Smooth muscle cell (in vitro differentiated cells): ENCODE measurements at regions not wholly inside any gene's neighbourhood (a gene's known extent, or its start where the extent isn't known, plus 50 kb on each side); places are given as distances from the start of the nearest gene placed in this dataset.

Source experiments
- DNase-seq: peaks from one replicate; lab custom pipeline; 2025; ENCODE audit not compliant: unreplicated experiment; lab: John Stamatoyannopoulos, UW
- H2AFZ ChIP-seq: fragments of 200-600 bp; sonication (generic); 2 replicates; pipeline ENCODE4 v1.6.0; 2016; ENCODE audit warnings: antibody characterized with exemption, low read depth, mild to moderate bottlenecking
- H3F3A ChIP-seq: fragments of 200-600 bp; sonication (generic); 2 replicates; pipeline ENCODE4 v1.6.0; 2017; ENCODE audit warnings: antibody characterized with exemption, low read depth
- H3K27ac ChIP-seq: fragments of 200-600 bp; sonication (generic); 2 replicates; pipeline ENCODE4 v1.5.1; 2016; ENCODE audit warnings: low read depth, mild to moderate bottlenecking
- H3K27me3 ChIP-seq: fragments of 200-600 bp; sonication (generic); 2 replicates; pipeline ENCODE4 v1.6.1; 2016; ENCODE audit warnings: low read depth, mild to moderate bottlenecking
- H3K36me3 ChIP-seq: fragments of 200-600 bp; sonication (generic); 2 replicates; pipeline ENCODE4 v1.5.1; 2016; ENCODE audit warnings: low read depth
- H3K4me1 ChIP-seq: fragments of 200-600 bp; sonication (generic); 2 replicates; pipeline ENCODE4 v1.5.1; 2016; ENCODE audit warnings: low read depth
- H3K4me2 ChIP-seq: fragments of 200-600 bp; sonication (generic); 2 replicates; pipeline ENCODE4 v1.6.0; 2016; ENCODE audit warnings: mild to moderate bottlenecking
- H3K4me3 ChIP-seq: fragments of 200-600 bp; sonication (generic); 2 replicates; pipeline ENCODE4 v1.5.1; 2016; ENCODE audit warnings: mild to moderate bottlenecking
- H3K79me2 ChIP-seq: fragments of 200-600 bp; sonication (generic); 2 replicates; pipeline ENCODE4 v1.6.0; 2016; ENCODE audit warnings: low read depth, mild to moderate bottlenecking
- H3K9ac ChIP-seq: fragments of 200-600 bp; sonication (generic); 2 replicates; pipeline ENCODE4 v1.6.0; 2016; ENCODE audit warnings: low read depth
- H3K9me3 ChIP-seq: fragments of 200-600 bp; sonication (generic); replicated peaks from 2 replicates; pipeline ENCODE4 v1.5.1; 2016; ENCODE audit warnings: low read depth
- H4K20me1 ChIP-seq: fragments of 200-600 bp; sonication (generic); 2 replicates; pipeline ENCODE4 v1.6.0; 2016; ENCODE audit warnings: low read depth
- WGBS: methylation state at CpG from one replicate; pipeline ENCODE4 v1.1.7; 2016; ENCODE audit warnings: low lambda C conversion rate; 5-methylcytosine and 5-hydroxymethylcytosine counted together
- TF ChIP-seq, protein P1 (sequence below): fragments of 200-600 bp; sonication (generic); IDR thresholded peaks from 2 replicates; pipeline ENCODE4 v1.5.1; 2017; ENCODE audit warnings: borderline replicate concordance, mild to moderate bottlenecking, antibody characterized with exemption; ENCODE audit not compliant: insufficient read depth, poor library complexity, severe bottlenecking

DNA sequence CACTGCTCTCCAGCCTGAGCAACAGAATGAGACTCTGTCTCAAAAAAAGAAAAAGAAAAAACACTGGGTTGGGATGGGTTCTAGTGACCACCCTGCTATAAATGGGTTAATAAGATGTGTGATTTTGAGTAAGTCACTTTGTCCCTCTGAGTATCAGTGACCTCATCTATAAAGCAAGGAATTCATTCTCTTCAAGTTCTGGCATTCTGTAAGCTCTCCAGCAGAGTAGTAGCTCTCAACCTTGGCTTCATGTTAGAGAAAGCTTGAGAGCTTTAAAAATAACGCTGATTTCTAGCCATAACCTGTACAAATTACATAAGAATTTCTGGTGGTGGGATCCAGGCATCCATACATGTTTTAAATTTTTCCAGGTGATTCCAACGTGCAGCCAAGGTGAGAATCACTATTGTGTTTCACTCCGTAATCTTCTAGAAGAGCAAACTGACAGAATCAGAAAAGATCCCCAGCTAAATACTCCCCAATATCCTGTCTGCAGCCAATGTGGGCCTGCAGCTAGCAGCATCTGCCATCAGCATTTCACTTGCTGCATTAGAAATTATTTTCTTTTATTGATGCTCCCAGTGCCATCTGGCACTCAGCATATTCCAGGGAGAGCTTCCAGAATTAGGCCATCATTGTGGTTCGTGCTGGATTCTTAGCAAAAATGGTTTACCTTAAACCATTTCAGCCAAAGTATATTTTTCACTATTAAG, 109.4 kb downstream of the FEM1C start:
- DNase-seq = no peak
- peaks cover 3% of the 10 kb centered on the region for H3K9me3 ChIP-seq
- H2AFZ ChIP-seq = no peak overlapping the region
- H3K4me3 ChIP-seq = no peak overlapping the region
- H3K9ac ChIP-seq = no peak overlapping the region
- H3F3A ChIP-seq = no peaks in the 10 kb centered on the region
- H3K27ac ChIP-seq = peak overlapping the region; percentile 83
- TF ChIP-seq, protein P1, sequence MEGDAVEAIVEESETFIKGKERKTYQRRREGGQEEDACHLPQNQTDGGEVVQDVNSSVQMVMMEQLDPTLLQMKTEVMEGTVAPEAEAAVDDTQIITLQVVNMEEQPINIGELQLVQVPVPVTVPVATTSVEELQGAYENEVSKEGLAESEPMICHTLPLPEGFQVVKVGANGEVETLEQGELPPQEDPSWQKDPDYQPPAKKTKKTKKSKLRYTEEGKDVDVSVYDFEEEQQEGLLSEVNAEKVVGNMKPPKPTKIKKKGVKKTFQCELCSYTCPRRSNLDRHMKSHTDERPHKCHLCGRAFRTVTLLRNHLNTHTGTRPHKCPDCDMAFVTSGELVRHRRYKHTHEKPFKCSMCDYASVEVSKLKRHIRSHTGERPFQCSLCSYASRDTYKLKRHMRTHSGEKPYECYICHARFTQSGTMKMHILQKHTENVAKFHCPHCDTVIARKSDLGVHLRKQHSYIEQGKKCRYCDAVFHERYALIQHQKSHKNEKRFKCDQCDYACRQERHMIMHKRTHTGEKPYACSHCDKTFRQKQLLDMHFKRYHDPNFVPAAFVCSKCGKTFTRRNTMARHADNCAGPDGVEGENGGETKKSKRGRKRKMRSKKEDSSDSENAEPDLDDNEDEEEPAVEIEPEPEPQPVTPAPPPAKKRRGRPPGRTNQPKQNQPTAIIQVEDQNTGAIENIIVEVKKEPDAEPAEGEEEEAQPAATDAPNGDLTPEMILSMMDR = no peak
- no peaks in the 10 kb centered on the region for H3K79me2 ChIP-seq
- peaks cover 2% of the 10 kb centered on the region for H3K36me3 ChIP-seq
- 88% methylated on average over 4 of the region's 4 CpGs for WGBS
- no peaks in the 10 kb centered on the region for H3K4me1 ChIP-seq
- H3K27me3 ChIP-seq = no peaks in the 10 kb centered on the region
- no peak overlapping the region for H3K4me2 ChIP-seq
- H4K20me1 ChIP-seq = no peaks in the 10 kb centered on the region

DNA sequence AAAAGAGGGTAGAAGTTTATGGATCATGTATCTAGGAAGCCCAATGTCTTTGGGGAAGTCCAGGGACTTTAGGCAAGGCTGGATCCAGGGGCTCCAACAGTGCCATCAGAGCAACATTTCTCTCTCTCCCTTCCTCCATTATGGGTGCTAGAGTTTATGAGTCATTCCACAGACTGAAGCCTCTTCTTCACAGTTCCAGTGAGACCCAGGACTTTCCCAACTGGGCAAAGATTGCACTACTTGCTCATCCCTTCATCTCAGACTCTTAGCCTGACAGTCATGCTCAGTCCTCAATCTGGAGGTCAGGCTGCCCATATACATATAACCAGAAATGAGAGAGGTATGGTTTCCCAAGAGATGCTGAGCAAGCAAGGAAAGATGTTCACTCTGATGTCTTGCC, 110.7 kb downstream of the FEM1C start:
- Histone ChIP-seq H3K27me3 (no peaks in the 10 kb centered on the region), H3K9me3 (no peaks in the 10 kb centered on the region), H3K79me2 (no peaks in the 10 kb centered on the region), H3K9ac (no peak overlapping the region), H3F3A (no peaks in the 10 kb centered on the region), H3K4me2 (no peak overlapping the region), H3K36me3 (no peaks in the 10 kb centered on the region), H4K20me1 (no peaks in the 10 kb centered on the region), H2AFZ (no peak overlapping the region), H3K4me3 (no peak overlapping the region), H3K27ac (no peak overlapping the region), H3K4me1 (no peaks in the 10 kb centered on the region)
- no peak for DNase-seq
- TF ChIP-seq, protein P1 = no peak

DNA sequence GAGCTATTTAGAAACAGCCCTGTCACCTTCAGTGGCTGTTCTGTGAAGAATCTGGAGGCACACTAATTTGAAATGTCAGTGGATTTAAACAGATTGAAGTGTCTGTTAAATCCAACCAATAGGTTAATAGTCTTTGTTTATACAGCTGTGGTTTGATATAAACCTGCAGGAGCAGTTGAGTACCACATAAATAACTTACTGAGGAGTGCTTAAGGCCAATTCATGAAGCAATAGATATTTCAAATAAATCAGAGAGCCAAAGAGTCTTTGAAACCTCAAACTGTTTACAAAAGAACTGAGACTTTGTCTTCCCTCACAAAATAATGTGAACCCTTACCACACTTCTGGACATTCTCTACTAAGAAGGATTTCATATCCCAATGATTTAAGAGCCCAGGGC, 111.9 kb downstream of the FEM1C start:
- DNase-seq = no peak
- Histone ChIP-seq H3K4me2 (no peak overlapping the region), H3K36me3 (no peaks in the 10 kb centered on the region), H4K20me1 (no peaks in the 10 kb centered on the region), H3K27ac (no peak overlapping the region), H3K4me1 (no peaks in the 10 kb centered on the region), H3K79me2 (no peaks in the 10 kb centered on the region), H3K27me3 (no peaks in the 10 kb centered on the region), H3F3A (no peaks in the 10 kb centered on the region), H2AFZ (no peak overlapping the region), H3K9ac (no peak overlapping the region), H3K9me3 (no peaks in the 10 kb centered on the region), H3K4me3 (no peak overlapping the region)
- TF ChIP-seq, protein P1 = no peak

DNA sequence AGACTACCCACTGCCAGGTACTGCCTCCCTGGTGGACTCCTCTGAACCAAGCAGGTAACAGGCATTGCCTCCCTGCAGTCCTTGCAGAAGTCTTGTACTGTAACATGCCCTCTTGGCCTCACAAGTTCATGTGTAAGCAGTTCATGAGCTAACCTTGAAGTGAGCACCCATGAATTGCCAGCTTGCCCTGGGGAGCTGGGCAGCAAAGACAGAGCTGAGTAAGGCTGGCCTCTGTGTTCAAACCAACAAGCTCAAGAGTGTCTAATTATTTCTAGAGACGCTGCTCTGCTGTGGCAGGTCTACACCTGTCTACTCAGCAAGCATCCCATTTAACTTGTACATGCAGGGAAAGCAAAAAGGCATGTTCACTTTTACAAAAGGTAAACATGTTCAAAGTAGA, 113.5 kb downstream of the FEM1C start:
- H3K9ac ChIP-seq = no peak overlapping the region
- TF ChIP-seq, protein P1 = no peak
- no peaks in the 10 kb centered on the region for H3K27me3 ChIP-seq
- no peak overlapping the region for H3K27ac ChIP-seq
- H3K36me3 ChIP-seq = no peaks in the 10 kb centered on the region
- H2AFZ ChIP-seq = no peak overlapping the region
- DNase-seq = no peak
- H3K9me3 ChIP-seq = no peaks in the 10 kb centered on the region
- WGBS = 87% methylated on average over 1 of the region's 1 CpG
- no peaks in the 10 kb centered on the region for H4K20me1 ChIP-seq
- H3K4me3 ChIP-seq = no peak overlapping the region
- no peaks in the 10 kb centered on the region for H3K79me2 ChIP-seq
- no peak overlapping the region for H3K4me2 ChIP-seq
- no peaks in the 10 kb centered on the region for H3F3A ChIP-seq
- H3K4me1 ChIP-seq = no peaks in the 10 kb centered on the region
